Astrocyte (in vitro differentiated cells and primary cell): ENCODE measurements at regions not wholly inside any gene's neighbourhood (a gene's known extent, or its start where the extent isn't known, plus 50 kb on each side); places are given as distances from the start of the nearest gene placed in this dataset.

ENCODE experiments used
- DNase-seq: peaks from one replicate; pipeline ENCODE4 v3.0.0-alpha.2; 2010; ENCODE audit warnings: low read depth
- FAIRE-seq: peaks from 2 replicates; lab custom pipeline; 2011; peaks lifted over from hg19 to GRCh38; lab: Jason Lieb, UNC
- H2AFZ ChIP-seq: 2 replicates; pipeline ENCODE4 v1.6.0; 2012; ENCODE audit warnings: low read depth, low read length, inconsistent platforms
- H3K27ac ChIP-seq: 2 replicates; pipeline ENCODE4 v1.5.1; 2011; ENCODE audit warnings: low read depth, low read length, inconsistent platforms
- H3K27me3 ChIP-seq: 2 replicates; pipeline ENCODE4 v1.6.0; 2011; ENCODE audit warnings: low read length, inconsistent platforms; ENCODE audit not compliant: insufficient read depth
- H3K36me3 ChIP-seq: 2 replicates; pipeline ENCODE4 v1.5.1; 2011; ENCODE audit warnings: low read length, inconsistent platforms; ENCODE audit not compliant: insufficient read depth
- H3K4me1 ChIP-seq: 2 replicates; pipeline ENCODE4 v1.5.1; 2011; ENCODE audit warnings: low read length, inconsistent platforms; ENCODE audit not compliant: insufficient read depth
- H3K4me2 ChIP-seq: 2 replicates; pipeline ENCODE4 v1.6.0; 2012; ENCODE audit warnings: low read length, inconsistent platforms
- H3K4me3 ChIP-seq: 2 replicates; pipeline ENCODE4 v1.5.1; 2011; ENCODE audit warnings: low read depth, mild to moderate bottlenecking, low read length, inconsistent platforms; ENCODE audit not compliant: insufficient read depth
- H3K79me2 ChIP-seq: 2 replicates; pipeline ENCODE4 v1.6.0; 2012; ENCODE audit warnings: mild to moderate bottlenecking, low read length, inconsistent platforms; ENCODE audit not compliant: insufficient read depth
- H3K9ac ChIP-seq: 2 replicates; pipeline ENCODE4 v1.6.0; 2012; ENCODE audit warnings: mild to moderate bottlenecking, low read length, inconsistent platforms
- H3K9me3 ChIP-seq: 2 replicates; pipeline ENCODE4 v1.5.1; 2012; ENCODE audit warnings: low read depth, mild to moderate bottlenecking, low read length, inconsistent platforms; ENCODE audit not compliant: insufficient read depth
- H4K20me1 ChIP-seq: 2 replicates; pipeline ENCODE4 v1.6.0; 2012; ENCODE audit warnings: low read length, inconsistent platforms; ENCODE audit not compliant: insufficient read depth
- H3K27ac Mint-ChIP-seq: one replicate; pipeline ENCODE4 v1.8.0; 2021; ENCODE audit warnings: mild to moderate bottlenecking, mixed read lengths; ENCODE audit not compliant: unreplicated experiment
- H3K27me3 Mint-ChIP-seq: one replicate; pipeline ENCODE4 v1.8.0; 2021; ENCODE audit warnings: low read depth, mixed read lengths; ENCODE audit not compliant: unreplicated experiment
- H3K36me3 Mint-ChIP-seq: one replicate; pipeline ENCODE4 v1.8.0; 2021; ENCODE audit warnings: low read depth, mixed read lengths; ENCODE audit not compliant: unreplicated experiment
- H3K4me1 Mint-ChIP-seq: one replicate; pipeline ENCODE4 v1.8.0; 2021; ENCODE audit warnings: low read depth, mixed read lengths; ENCODE audit not compliant: unreplicated experiment
- H3K4me3 Mint-ChIP-seq: one replicate; pipeline ENCODE4 v1.8.0; 2021; ENCODE audit warnings: mild to moderate bottlenecking, moderate library complexity, mixed read lengths; ENCODE audit not compliant: unreplicated experiment
- H3K9me3 Mint-ChIP-seq: one replicate; pipeline ENCODE4 v1.8.0; 2021; ENCODE audit warnings: mild to moderate bottlenecking, mixed read lengths; ENCODE audit not compliant: unreplicated experiment
- CTCF ChIP-seq: IDR thresholded peaks from 2 replicates; pipeline ENCODE4 v1.5.1; 2011; ENCODE audit warnings: low read depth, mild to moderate bottlenecking, inconsistent platforms, low read length, moderate library complexity; ENCODE audit not compliant: insufficient read depth
- EZH2 ChIP-seq: IDR thresholded peaks from 2 replicates; pipeline ENCODE4 v1.6.1; 2012; ENCODE audit warnings: mild to moderate bottlenecking, low read length, inconsistent platforms; ENCODE audit not compliant: insufficient read depth

- DNase-seq (peak; percentile 18), FAIRE-seq (peak; percentile 37)
- no peak for TF ChIP-seq EZH2
- no peak for TF ChIP-seq CTCF
- Histone ChIP-seq H3K79me2 (no peaks in the 10 kb centered on the region), H3K27ac (no peak overlapping the region), H3K4me3 (no peak overlapping the region), H3K36me3 (no peaks in the 10 kb centered on the region), H3K27me3 (no peaks in the 10 kb centered on the region), H3K9me3 (no peaks in the 10 kb centered on the region), H2AFZ (no peak overlapping the region), H3K9ac (no peak overlapping the region), H3K4me2 (no peak overlapping the region), H4K20me1 (no peaks in the 10 kb centered on the region), H3K4me1 (no peaks in the 10 kb centered on the region)
- Mint-ChIP-seq H3K27me3 (no peaks in the 10 kb centered on the region), H3K27ac (no peak overlapping the region), H3K36me3 (no peaks in the 10 kb centered on the region), H3K9me3 (no peaks in the 10 kb centered on the region), H3K4me1 (peaks cover 18% of the 10 kb centered on the region), H3K4me3 (no peak overlapping the region)
Measured at GRCh38 chr13:90683711-90684131, 663.8 kb upstream of the MIR17HG start.

- H4K20me1 ChIP-seq = no peaks in the 10 kb centered on the region
- H3K79me2 ChIP-seq = no peaks in the 10 kb centered on the region
- FAIRE-seq (peak; percentile 65), DNase-seq (peak; percentile 90)
- H3K4me1 Mint-ChIP-seq = peaks cover 13% of the 10 kb centered on the region
- no peaks in the 10 kb centered on the region for H3K27me3 ChIP-seq
- no peak overlapping the region for H3K9ac ChIP-seq
- H3K36me3 ChIP-seq = no peaks in the 10 kb centered on the region
- no peak overlapping the region for H2AFZ ChIP-seq
- peak overlapping the region; percentile 28 for H3K27ac ChIP-seq
- no peaks in the 10 kb centered on the region for H3K4me1 ChIP-seq
- TF ChIP-seq EZH2 (no peak), CTCF (no peak)
- H3K9me3 ChIP-seq = no peaks in the 10 kb centered on the region
- no peak overlapping the region for H3K4me3 ChIP-seq
- no peaks in the 10 kb centered on the region for H3K36me3 Mint-ChIP-seq
- peak overlapping the region; percentile 4 for H3K4me2 ChIP-seq
- peak overlapping the region; percentile 79 for H3K27ac Mint-ChIP-seq
- no peaks in the 10 kb centered on the region for H3K27me3 Mint-ChIP-seq
- no peak overlapping the region for H3K4me3 Mint-ChIP-seq
- H3K9me3 Mint-ChIP-seq = no peaks in the 10 kb centered on the region
Measured at GRCh38 chr13:90686442-90686841, 661.0 kb upstream of the MIR17HG start.

- FAIRE-seq (no peak), DNase-seq (no peak)
- TF ChIP-seq EZH2 = no peak
- no peak for TF ChIP-seq CTCF
- Mint-ChIP-seq H3K9me3 (no peaks in the 10 kb centered on the region), H3K36me3 (no peaks in the 10 kb centered on the region), H3K27me3 (no peaks in the 10 kb centered on the region), H3K27ac (no peak overlapping the region), H3K4me1 (peaks cover 13% of the 10 kb centered on the region), H3K4me3 (no peak overlapping the region)
- Histone ChIP-seq H3K27ac (no peak overlapping the region), H3K9ac (no peak overlapping the region), H3K4me2 (no peak overlapping the region), H4K20me1 (no peaks in the 10 kb centered on the region), H3K27me3 (no peaks in the 10 kb centered on the region), H3K9me3 (no peaks in the 10 kb centered on the region), H2AFZ (no peak overlapping the region), H3K36me3 (no peaks in the 10 kb centered on the region), H3K4me3 (no peak overlapping the region), H3K79me2 (no peaks in the 10 kb centered on the region), H3K4me1 (no peaks in the 10 kb centered on the region)
Measured at GRCh38 chr13:90689111-90689510, 658.4 kb upstream of the MIR17HG start.
